Sigmoid colon (tissue), 4 donors: ENCODE measurements at regions not wholly inside any gene's neighbourhood (a gene's known extent, or its start where the extent isn't known, plus 50 kb on each side); places are given as distances from the start of the nearest gene placed in this dataset.

Experiments used
- CTCF ChIP-seq, 4 experiments: fragments of 450-650 bp in 3 of 4; fragments of 200-600 bp in 1 of 4; IDR thresholded peaks; one replicate each; pipeline ENCODE4 v1.5.1; 2016 to 2019; ENCODE audit warnings: antibody characterized with exemption in 4 of 4, mild to moderate bottlenecking in 3 of 4, moderate library complexity in 2 of 4
- EP300 ChIP-seq, 4 donors: sonication (generic); formaldehyde crosslinking; IDR thresholded peaks; one replicate each; pipeline ENCODE4 v1.6.1; 2017; ENCODE audit warnings: antibody characterized with exemption in 4 of 4

GRCh38 chr5:155430192-155430591 lies 416.6 kb downstream of the KIF4B start:
- no peak for TF ChIP-seq CTCF (IDR thresholded peaks at IDR 0.05)
- no peak for TF ChIP-seq EP300 (IDR thresholded peaks at IDR 0.05)
